ENCODE measurements at regions not wholly inside any gene's neighbourhood (a gene's known extent, or its start where the extent isn't known, plus 50 kb on each side); places are given as distances from the start of the nearest gene placed in this dataset.
A peak's percentile ranks its signal among the peaks of the same experiment; 100 is the strongest.

DNA sequence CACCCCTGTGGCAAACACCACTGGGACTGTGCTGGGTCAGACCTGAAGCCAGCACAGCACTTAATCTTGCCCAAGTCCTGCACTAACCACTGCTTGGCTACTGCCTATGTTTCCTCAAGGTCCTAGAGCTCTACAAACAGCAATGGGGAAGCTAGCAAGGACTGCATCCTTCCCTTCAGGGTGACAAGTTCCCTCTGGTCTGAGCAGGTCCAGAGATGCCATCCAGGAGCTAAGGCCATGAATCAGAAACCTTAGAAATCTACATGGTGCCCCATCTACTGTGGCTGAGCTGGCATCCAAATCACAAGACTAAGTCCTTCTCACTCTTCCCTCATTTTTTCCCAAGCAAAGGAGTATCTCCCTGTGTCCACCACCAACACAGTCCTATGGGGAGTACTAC, 239.7 kb upstream of the UGT8 start:
- H3K4me3 ChIP-seq: no peak overlapping the region
- H3K36me3 ChIP-seq: no peaks in the 10 kb centered on the region
- H3K4me1 ChIP-seq: no peaks in the 10 kb centered on the region
- TF ChIP-seq, protein P1, sequence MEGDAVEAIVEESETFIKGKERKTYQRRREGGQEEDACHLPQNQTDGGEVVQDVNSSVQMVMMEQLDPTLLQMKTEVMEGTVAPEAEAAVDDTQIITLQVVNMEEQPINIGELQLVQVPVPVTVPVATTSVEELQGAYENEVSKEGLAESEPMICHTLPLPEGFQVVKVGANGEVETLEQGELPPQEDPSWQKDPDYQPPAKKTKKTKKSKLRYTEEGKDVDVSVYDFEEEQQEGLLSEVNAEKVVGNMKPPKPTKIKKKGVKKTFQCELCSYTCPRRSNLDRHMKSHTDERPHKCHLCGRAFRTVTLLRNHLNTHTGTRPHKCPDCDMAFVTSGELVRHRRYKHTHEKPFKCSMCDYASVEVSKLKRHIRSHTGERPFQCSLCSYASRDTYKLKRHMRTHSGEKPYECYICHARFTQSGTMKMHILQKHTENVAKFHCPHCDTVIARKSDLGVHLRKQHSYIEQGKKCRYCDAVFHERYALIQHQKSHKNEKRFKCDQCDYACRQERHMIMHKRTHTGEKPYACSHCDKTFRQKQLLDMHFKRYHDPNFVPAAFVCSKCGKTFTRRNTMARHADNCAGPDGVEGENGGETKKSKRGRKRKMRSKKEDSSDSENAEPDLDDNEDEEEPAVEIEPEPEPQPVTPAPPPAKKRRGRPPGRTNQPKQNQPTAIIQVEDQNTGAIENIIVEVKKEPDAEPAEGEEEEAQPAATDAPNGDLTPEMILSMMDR (IDR thresholded peaks at IDR 0.05): no peak
- TF ChIP-seq EP300 (IDR thresholded peaks at IDR 0.05): no peak
- TF ChIP-seq POLR2A (IDR thresholded peaks at IDR 0.05): no peak
- TF ChIP-seq POLR2AphosphoS5 (IDR thresholded peaks at IDR 0.05): no peak
- intact Hi-C loops (cut with DNase I): no loop called here
- no peak for DNase-seq
- H3K27me3 ChIP-seq: no peaks in the 10 kb centered on the region
- no peaks in the 10 kb centered on the region for H3K9me3 ChIP-seq
- no peak overlapping the region for H3K27ac ChIP-seq

DNA sequence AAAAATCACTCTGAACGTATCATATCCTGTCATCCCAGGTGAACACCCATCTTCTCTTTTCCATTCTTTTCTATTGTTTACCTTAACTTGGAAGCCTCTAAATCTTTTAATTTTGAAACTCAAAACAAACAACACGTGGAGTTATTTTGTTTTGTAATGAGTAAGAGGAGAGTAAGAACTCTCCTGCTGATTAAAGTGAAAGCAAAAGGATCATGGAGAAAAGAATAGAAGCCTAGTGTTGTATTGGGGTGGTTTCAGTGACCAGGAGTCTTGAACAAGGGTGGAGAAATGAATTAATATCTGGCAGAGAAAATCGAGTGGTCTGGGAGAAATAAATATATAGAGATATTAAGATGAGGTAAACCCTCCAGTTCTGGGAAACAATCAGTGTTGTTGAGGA, 237.4 kb upstream of the UGT8 start:
- Histone ChIP-seq H3K4me3 (no peak overlapping the region), H3K9me3 (no peaks in the 10 kb centered on the region), H3K27me3 (no peaks in the 10 kb centered on the region), H3K27ac (no peak overlapping the region), H3K4me1 (peaks cover 0 to 17% (median 15%) of the 10 kb centered on the region in 4 donors), H3K36me3 (no peaks in the 10 kb centered on the region)
- DNase-seq: no peak
- TF ChIP-seq EP300 (IDR thresholded peaks at IDR 0.05): no peak
- TF ChIP-seq POLR2A (IDR thresholded peaks at IDR 0.05): no peak
- TF ChIP-seq, protein P1 (IDR thresholded peaks at IDR 0.05): no peak
- TF ChIP-seq POLR2AphosphoS5 (IDR thresholded peaks at IDR 0.05): no peak
- intact Hi-C loops (cut with DNase I): no loop called here
- WGBS, 2 donors: 40% methylated on average over 3 of the region's 3 CpGs

- intact Hi-C loops (cut with DNase I): no loop called here
- TF ChIP-seq POLR2A (IDR thresholded peaks at IDR 0.05) (no peak), EP300 (IDR thresholded peaks at IDR 0.05) (no peak), POLR2AphosphoS5 (IDR thresholded peaks at IDR 0.05) (no peak)
- TF ChIP-seq, protein P1 (IDR thresholded peaks at IDR 0.05): no peak
- Histone ChIP-seq H3K27me3 (no peaks in the 10 kb centered on the region), H3K4me1 (peaks cover 0 to 20% (median 17%) of the 10 kb centered on the region in 4 donors), H3K36me3 (no peaks in the 10 kb centered on the region), H3K27ac (peak overlapping the region in 3 of 4 donors; percentile 52 to 63 (median 55)), H3K4me3 (no peak overlapping the region), H3K9me3 (no peaks in the 10 kb centered on the region)
- WGBS, 2 donors: 79 to 82% methylated on average over 1 of the region's 1 CpG
- no peak for DNase-seq
These were observed 233.8 kb upstream of the UGT8 start for GRCh38 chr4:114364857-114365256.

- H3K27ac ChIP-seq: peak overlapping the region; percentile 14 to 63 (median 46)
- TF ChIP-seq, protein P1 (IDR thresholded peaks at IDR 0.05): no peak
- TF ChIP-seq POLR2A (IDR thresholded peaks at IDR 0.05): no peak
- TF ChIP-seq EP300 (IDR thresholded peaks at IDR 0.05): peak in 2 of 4 donors; percentile 4 to 83
- peak in 2 of 4 donors; percentile 38 to 60 for TF ChIP-seq POLR2AphosphoS5 (IDR thresholded peaks at IDR 0.05)
- DNase-seq: no peak
- peaks cover 0 to 20% (median 17%) of the 10 kb centered on the region in 4 donors for H3K4me1 ChIP-seq
- no peak overlapping the region for H3K4me3 ChIP-seq
- no peaks in the 10 kb centered on the region for H3K27me3 ChIP-seq
- H3K36me3 ChIP-seq: no peaks in the 10 kb centered on the region
- H3K9me3 ChIP-seq: no peaks in the 10 kb centered on the region
- intact Hi-C loops (cut with DNase I): no loop called here
- 90 to 92% methylated on average over 1 of the region's 1 CpG for WGBS, 2 donors
These were observed 233.0 kb upstream of the UGT8 start for GRCh38 chr4:114365591-114365990.

DNA sequence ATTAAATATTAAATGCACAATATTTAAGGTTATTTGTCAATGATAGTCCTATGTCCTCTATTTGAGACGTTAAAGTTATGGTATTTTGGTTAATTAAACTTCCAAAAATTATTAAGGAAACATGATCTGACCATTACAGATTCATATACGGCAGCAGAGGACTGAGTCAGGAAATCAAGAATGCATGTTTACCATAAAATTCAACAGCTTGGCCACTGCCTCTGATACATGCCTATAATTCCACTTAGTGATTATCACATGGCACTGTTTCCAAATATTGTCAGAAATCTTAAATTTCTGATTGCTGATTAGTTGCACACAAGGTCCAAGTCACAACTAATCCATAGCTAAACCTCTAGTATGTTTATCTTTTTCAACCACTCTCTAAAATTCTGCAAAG, 232.2 kb upstream of the UGT8 start:
- Histone ChIP-seq H3K27ac (peak overlapping the region in 2 of 4 donors; percentile 55 to 63), H3K36me3 (no peaks in the 10 kb centered on the region), H3K27me3 (no peaks in the 10 kb centered on the region), H3K4me1 (peaks cover 0 to 20% (median 17%) of the 10 kb centered on the region in 4 donors), H3K4me3 (no peak overlapping the region), H3K9me3 (no peaks in the 10 kb centered on the region)
- DNase-seq: no peak
- WGBS, 2 donors: 78% methylated on average over 2 of the region's 2 CpGs
- no peak for TF ChIP-seq EP300 (IDR thresholded peaks at IDR 0.05)
- TF ChIP-seq, protein P1 (IDR thresholded peaks at IDR 0.05): no peak
- no peak for TF ChIP-seq POLR2A (IDR thresholded peaks at IDR 0.05)
- TF ChIP-seq POLR2AphosphoS5 (IDR thresholded peaks at IDR 0.05): no peak
- intact Hi-C loops (cut with DNase I): no loop called here

Data from sigmoid colon (tissue), 6 donors.